LNCAP (cell line): ENCODE measurements at regions not wholly inside any gene's neighbourhood (a gene's known extent, or its start where the extent isn't known, plus 50 kb on each side); places are given as distances from the start of the nearest gene placed in this dataset.

ENCODE experiments used
- CTCF ChIP-seq: fragments of 450-650 bp; IDR thresholded peaks from 2 replicates; pipeline ENCODE4 v1.5.1; 2017; ENCODE audit warnings: mild to moderate bottlenecking

DNA sequence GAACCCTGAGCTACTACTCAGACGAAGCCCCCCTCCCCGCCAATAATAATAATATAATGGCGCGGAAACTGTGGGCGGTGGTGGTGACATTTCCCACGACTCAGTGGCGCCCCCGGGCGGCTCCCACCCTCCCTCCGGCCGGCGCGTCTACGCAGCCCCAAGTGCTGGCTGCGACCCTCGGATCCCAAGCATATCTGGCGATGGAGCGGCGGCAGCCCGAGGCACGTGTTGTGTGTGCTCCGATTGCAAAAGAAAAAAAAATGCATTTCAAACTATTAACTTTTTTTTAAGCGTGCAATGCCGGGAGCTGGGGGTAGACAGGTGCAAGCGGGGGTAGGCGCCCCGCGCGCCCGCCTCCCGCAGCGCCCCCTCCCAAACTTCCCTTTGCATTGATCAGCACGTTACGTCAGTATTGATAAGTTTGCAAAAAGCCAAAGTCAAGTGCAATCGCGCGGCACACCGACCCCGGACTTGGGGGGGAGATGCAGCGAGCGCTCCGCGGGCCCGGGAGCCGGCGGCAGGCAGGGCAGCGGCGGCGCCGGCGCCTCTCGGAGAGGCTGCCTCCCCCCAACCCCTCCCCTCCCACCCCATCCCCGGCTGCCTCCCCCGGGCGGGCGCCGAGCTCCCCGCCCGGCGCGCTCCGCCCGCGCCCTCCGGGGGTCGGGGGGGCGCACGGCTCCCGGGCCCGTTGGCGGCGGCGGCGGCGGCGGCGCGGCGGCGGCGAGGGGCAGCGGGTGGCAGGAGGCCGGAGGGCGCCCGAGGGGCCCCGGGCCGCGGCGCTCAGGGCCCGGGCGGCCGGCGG lies 113.1 kb upstream of the MYL2 start:
- peak; percentile 40; the same call in 1 of the 2 replicates for TF ChIP-seq CTCF

DNA sequence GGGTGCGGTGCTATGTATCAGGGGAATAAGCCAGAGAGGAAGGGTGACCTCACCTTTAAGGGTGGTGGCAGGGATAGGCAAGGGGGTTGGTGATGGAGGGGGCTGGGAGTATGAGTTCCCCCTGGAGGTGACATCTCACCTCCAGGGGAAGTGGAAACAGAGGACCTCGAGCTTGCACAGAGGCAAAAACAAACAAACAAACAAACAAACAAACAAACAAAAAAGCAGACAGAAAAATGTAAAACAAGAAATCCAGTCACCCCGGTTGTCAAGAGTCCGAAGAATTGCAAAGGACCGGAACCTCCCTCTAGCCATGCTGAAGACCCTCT lies 112.2 kb upstream of the MYL2 start:
- no peak for TF ChIP-seq CTCF

GRCh38 chr12:111031916-111032590 lies 111.7 kb upstream of the MYL2 start:
- no peak for TF ChIP-seq CTCF

GRCh38 chr12:111030800-111031199 lies 110.4 kb upstream of the MYL2 start:
- TF ChIP-seq CTCF: no peak

GRCh38 chr12:111029732-111030131 lies 109.4 kb upstream of the MYL2 start:
- TF ChIP-seq CTCF: no peak

DNA sequence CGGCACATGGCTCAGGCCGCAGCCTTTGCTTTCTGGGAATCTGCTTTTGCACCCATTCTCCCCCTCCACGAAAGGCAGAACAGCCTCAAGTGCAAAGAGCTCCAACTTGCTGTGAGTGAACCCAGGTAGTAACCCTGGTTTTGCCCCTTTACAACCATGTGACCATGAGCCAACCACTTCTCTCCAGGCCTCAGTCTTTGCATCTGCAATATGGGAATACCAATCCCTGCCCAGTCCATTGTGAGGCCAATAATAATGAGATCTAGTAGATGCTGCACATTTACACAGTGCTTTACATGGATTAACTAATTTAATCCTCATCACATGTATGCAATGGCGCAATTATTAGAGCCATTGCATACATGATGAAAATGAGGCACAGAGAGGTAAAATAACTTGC lies 108.9 kb upstream of the MYL2 start:
- no peak for TF ChIP-seq CTCF

DNA sequence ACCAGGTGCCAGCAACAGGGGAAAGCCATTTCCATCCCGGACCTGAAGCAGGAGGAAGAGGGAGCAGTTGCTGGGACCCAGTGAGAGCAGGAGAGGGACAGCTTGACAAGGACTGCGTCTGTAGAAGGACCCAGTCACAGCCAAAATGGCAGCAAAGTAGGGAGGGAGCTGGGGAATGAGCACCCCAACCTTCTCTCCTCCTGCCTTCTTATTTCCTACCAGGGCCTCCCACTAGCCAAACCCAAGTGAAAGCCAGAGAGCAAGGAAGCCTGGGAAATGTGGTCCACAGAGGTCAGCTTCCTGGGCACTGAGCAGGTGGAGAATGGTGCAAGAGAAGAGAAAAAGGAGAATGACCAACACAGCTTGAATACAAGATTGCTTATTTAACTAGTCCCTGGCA lies 108.5 kb upstream of the MYL2 start:
- no peak for TF ChIP-seq CTCF
